ENCODE measurements at regions not wholly inside any gene's neighbourhood (a gene's known extent, or its start where the extent isn't known, plus 50 kb on each side); places are given as distances from the start of the nearest gene placed in this dataset.

- Histone ChIP-seq H3K4me1 (ENCODE audit: control insufficient read depth, insufficient read depth, low read length, poor library complexity, severe bottlenecking) (no peaks in the 10 kb centered on the region), H3K4me3 (ENCODE audit: extremely low read depth, insufficient read depth, low read length, poor library complexity, severe bottlenecking) (no peak overlapping the region), H3K9me3 (ENCODE audit: control insufficient read depth, low read length) (no peaks in the 10 kb centered on the region), H3K36me3 (ENCODE audit: control insufficient read depth, insufficient read depth, low read length) (no peaks in the 10 kb centered on the region), H3K27ac (ENCODE audit: low read depth, low read length, severe bottlenecking) (no peak overlapping the region)
- WGBS, 2 experiments (ENCODE audit: insufficient coverage in 2 of 2): 100% methylated on average over 4 of the region's 5 CpGs
Measured at GRCh38 chr4:152022543-152022942, 261.7 kb upstream of the GATB start.

- H3K36me3 ChIP-seq (ENCODE audit: control insufficient read depth, insufficient read depth, low read length): no peaks in the 10 kb centered on the region
- 91 to 97% methylated on average over 6 of the region's 6 CpGs for WGBS, 2 experiments (ENCODE audit: insufficient coverage in 2 of 2)
- no peaks in the 10 kb centered on the region for H3K4me1 ChIP-seq (ENCODE audit: control insufficient read depth, insufficient read depth, low read length, poor library complexity, severe bottlenecking)
- H3K9me3 ChIP-seq (ENCODE audit: control insufficient read depth, low read length): no peaks in the 10 kb centered on the region
- no peak overlapping the region for H3K4me3 ChIP-seq (ENCODE audit: extremely low read depth, insufficient read depth, low read length, poor library complexity, severe bottlenecking)
- H3K27ac ChIP-seq (ENCODE audit: low read depth, low read length, severe bottlenecking): no peak overlapping the region
Measured at GRCh38 chr4:152021788-152022438, 261.1 kb upstream of the GATB start.

DNA sequence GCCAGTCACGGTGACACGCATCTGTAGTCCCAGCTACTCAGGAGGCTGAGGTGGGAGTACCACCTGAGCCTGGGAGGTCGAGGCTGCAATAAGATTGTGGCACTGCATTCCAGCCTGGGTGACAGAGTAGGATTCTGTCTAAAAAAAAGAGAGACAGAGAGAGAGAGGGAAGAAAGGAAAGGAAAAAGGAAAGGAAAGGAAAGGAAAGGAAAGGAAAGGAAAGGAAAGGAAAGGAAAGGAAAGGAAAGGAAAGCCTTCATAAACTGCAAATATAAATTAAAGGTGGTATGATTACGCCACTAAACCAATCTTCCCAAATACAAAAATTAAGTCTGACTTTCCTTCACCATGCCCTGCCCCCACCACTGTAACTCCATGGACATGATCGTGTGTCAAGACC, 259.3 kb upstream of the GATB start:
- Histone ChIP-seq H3K4me3 (ENCODE audit: extremely low read depth, insufficient read depth, low read length, poor library complexity, severe bottlenecking) (no peak overlapping the region), H3K9me3 (ENCODE audit: control insufficient read depth, low read length) (no peaks in the 10 kb centered on the region), H3K27ac (ENCODE audit: low read depth, low read length, severe bottlenecking) (no peak overlapping the region), H3K36me3 (ENCODE audit: control insufficient read depth, insufficient read depth, low read length) (no peaks in the 10 kb centered on the region), H3K4me1 (ENCODE audit: control insufficient read depth, insufficient read depth, low read length, poor library complexity, severe bottlenecking) (no peaks in the 10 kb centered on the region)
- WGBS, 2 experiments (ENCODE audit: insufficient coverage in 2 of 2): 94 to 100% methylated on average over 4 of the region's 5 CpGs

DNA sequence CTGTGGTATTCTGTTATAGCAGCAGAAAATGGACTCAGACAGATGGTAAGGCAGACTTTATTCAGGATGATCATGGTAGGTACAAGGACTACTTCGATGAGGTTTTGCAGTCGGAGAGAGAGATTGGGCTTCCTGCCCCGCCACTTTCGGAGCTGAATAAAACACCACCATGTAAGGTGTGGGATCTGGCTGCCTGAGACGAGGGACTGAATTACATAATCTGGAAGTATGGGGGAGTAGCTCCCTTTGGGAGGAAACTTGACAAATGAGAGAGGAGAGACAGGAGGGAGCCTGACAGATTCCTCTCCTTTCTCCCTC, 255.5 kb upstream of the GATB start:
- 90 to 93% methylated on average over 4 of the region's 5 CpGs for WGBS, 2 experiments (ENCODE audit: insufficient coverage in 2 of 2)
- no peak overlapping the region for H3K27ac ChIP-seq (ENCODE audit: low read depth, low read length, severe bottlenecking)
- no peak overlapping the region for H3K4me3 ChIP-seq (ENCODE audit: extremely low read depth, insufficient read depth, low read length, poor library complexity, severe bottlenecking)

GRCh38 chr4:152015597-152016302, 254.9 kb upstream of the GATB start:
- Histone ChIP-seq H3K36me3 (ENCODE audit: control insufficient read depth, insufficient read depth, low read length) (no peaks in the 10 kb centered on the region), H3K9me3 (ENCODE audit: control insufficient read depth, low read length) (peaks cover 15% of the 10 kb centered on the region), H3K4me3 (ENCODE audit: extremely low read depth, insufficient read depth, low read length, poor library complexity, severe bottlenecking) (no peak overlapping the region), H3K4me1 (ENCODE audit: control insufficient read depth, insufficient read depth, low read length, poor library complexity, severe bottlenecking) (peaks cover under 1% of the 10 kb centered on the region), H3K27ac (ENCODE audit: low read depth, low read length, severe bottlenecking) (no peak overlapping the region)
- WGBS, 2 experiments (ENCODE audit: insufficient coverage in 2 of 2): 82 to 97% methylated on average over 5 to 7 of the region's 11 CpGs

More for the DNA sequence above, 255.5 kb upstream of the GATB start:
- Histone ChIP-seq H3K9me3 (ENCODE audit: control insufficient read depth, low read length) (peaks cover 15% of the 10 kb centered on the region), H3K4me1 (ENCODE audit: control insufficient read depth, insufficient read depth, low read length, poor library complexity, severe bottlenecking) (no peaks in the 10 kb centered on the region), H3K36me3 (ENCODE audit: control insufficient read depth, insufficient read depth, low read length) (no peaks in the 10 kb centered on the region)

DNA sequence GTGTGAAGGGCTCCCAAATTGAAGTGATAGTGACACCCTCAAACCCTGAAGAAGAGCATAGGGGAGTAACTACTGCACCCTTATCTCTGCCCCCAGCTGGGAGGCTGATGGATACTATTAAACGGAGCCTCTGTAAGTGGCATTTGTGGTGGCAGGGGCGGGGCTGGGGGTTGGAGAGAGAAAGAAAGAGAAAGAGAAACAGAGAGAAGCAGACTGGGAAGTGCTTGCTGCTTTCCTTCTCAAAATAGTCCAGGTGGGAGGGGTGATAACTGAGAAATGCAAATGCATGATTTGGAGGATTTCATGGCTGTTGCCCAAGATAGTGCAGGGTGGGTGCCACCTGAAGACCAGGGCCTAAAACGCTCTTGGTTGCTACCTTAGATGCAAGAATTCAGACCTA, 253.5 kb upstream of the GATB start:
- Histone ChIP-seq H3K4me3 (ENCODE audit: extremely low read depth, insufficient read depth, low read length, poor library complexity, severe bottlenecking) (no peak overlapping the region), H3K9me3 (ENCODE audit: control insufficient read depth, low read length) (peaks cover 15% of the 10 kb centered on the region), H3K4me1 (ENCODE audit: control insufficient read depth, insufficient read depth, low read length, poor library complexity, severe bottlenecking) (peaks cover 10% of the 10 kb centered on the region), H3K27ac (ENCODE audit: low read depth, low read length, severe bottlenecking) (no peak overlapping the region), H3K36me3 (ENCODE audit: control insufficient read depth, insufficient read depth, low read length) (no peaks in the 10 kb centered on the region)
- 48 to 81% methylated on average over 2 to 3 of the region's 3 CpGs for WGBS, 2 experiments (ENCODE audit: insufficient coverage in 2 of 2)

- Histone ChIP-seq H3K27ac (ENCODE audit: low read depth, low read length, severe bottlenecking) (no peak overlapping the region), H3K36me3 (ENCODE audit: control insufficient read depth, insufficient read depth, low read length) (no peaks in the 10 kb centered on the region), H3K9me3 (ENCODE audit: control insufficient read depth, low read length) (peaks cover 15% of the 10 kb centered on the region), H3K4me1 (ENCODE audit: control insufficient read depth, insufficient read depth, low read length, poor library complexity, severe bottlenecking) (peaks cover 10% of the 10 kb centered on the region), H3K4me3 (ENCODE audit: extremely low read depth, insufficient read depth, low read length, poor library complexity, severe bottlenecking) (no peak overlapping the region)
- 86 to 90% methylated on average over 2 to 4 of the region's 7 CpGs for WGBS, 2 experiments (ENCODE audit: insufficient coverage in 2 of 2)
Measured at GRCh38 chr4:152011469-152011868, 250.7 kb upstream of the GATB start.

GRCh38 chr4:152010710-152011079, 249.9 kb upstream of the GATB start:
- Histone ChIP-seq H3K27ac (ENCODE audit: low read depth, low read length, severe bottlenecking) (no peak overlapping the region), H3K9me3 (ENCODE audit: control insufficient read depth, low read length) (peaks cover 15% of the 10 kb centered on the region), H3K36me3 (ENCODE audit: control insufficient read depth, insufficient read depth, low read length) (no peaks in the 10 kb centered on the region), H3K4me1 (ENCODE audit: control insufficient read depth, insufficient read depth, low read length, poor library complexity, severe bottlenecking) (peaks cover 10% of the 10 kb centered on the region), H3K4me3 (ENCODE audit: extremely low read depth, insufficient read depth, low read length, poor library complexity, severe bottlenecking) (no peak overlapping the region)
- WGBS, 2 experiments (ENCODE audit: insufficient coverage in 2 of 2): 67 to 100% methylated on average over 1 of the region's 2 CpGs

- Histone ChIP-seq H3K4me3 (ENCODE audit: extremely low read depth, insufficient read depth, low read length, poor library complexity, severe bottlenecking) (no peak overlapping the region), H3K27ac (ENCODE audit: low read depth, low read length, severe bottlenecking) (no peak overlapping the region), H3K4me1 (ENCODE audit: control insufficient read depth, insufficient read depth, low read length, poor library complexity, severe bottlenecking) (peaks cover 10% of the 10 kb centered on the region), H3K9me3 (ENCODE audit: control insufficient read depth, low read length) (peaks cover 15% of the 10 kb centered on the region), H3K36me3 (ENCODE audit: control insufficient read depth, insufficient read depth, low read length) (no peaks in the 10 kb centered on the region)
- WGBS, 2 experiments (ENCODE audit: insufficient coverage in 2 of 2): 66 to 100% methylated on average over 2 to 3 of the region's 8 CpGs
Measured at GRCh38 chr4:152009983-152010709, 249.3 kb upstream of the GATB start.

- 86 to 89% methylated on average over 2 to 5 of the region's 6 CpGs for WGBS, 2 experiments (ENCODE audit: insufficient coverage in 2 of 2)
- H3K4me1 ChIP-seq (ENCODE audit: control insufficient read depth, insufficient read depth, low read length, poor library complexity, severe bottlenecking): peaks cover 10% of the 10 kb centered on the region
- H3K4me3 ChIP-seq (ENCODE audit: extremely low read depth, insufficient read depth, low read length, poor library complexity, severe bottlenecking): no peak overlapping the region
- peaks cover 13% of the 10 kb centered on the region for H3K9me3 ChIP-seq (ENCODE audit: control insufficient read depth, low read length)
- H3K36me3 ChIP-seq (ENCODE audit: control insufficient read depth, insufficient read depth, low read length): no peaks in the 10 kb centered on the region
- H3K27ac ChIP-seq (ENCODE audit: low read depth, low read length, severe bottlenecking): no peak overlapping the region
Measured at GRCh38 chr4:152009031-152009670, 248.3 kb upstream of the GATB start.
